ENCODE measurements at regions not wholly inside any gene's neighbourhood (a gene's known extent, or its start where the extent isn't known, plus 50 kb on each side); places are given as distances from the start of the nearest gene placed in this dataset.

DNA sequence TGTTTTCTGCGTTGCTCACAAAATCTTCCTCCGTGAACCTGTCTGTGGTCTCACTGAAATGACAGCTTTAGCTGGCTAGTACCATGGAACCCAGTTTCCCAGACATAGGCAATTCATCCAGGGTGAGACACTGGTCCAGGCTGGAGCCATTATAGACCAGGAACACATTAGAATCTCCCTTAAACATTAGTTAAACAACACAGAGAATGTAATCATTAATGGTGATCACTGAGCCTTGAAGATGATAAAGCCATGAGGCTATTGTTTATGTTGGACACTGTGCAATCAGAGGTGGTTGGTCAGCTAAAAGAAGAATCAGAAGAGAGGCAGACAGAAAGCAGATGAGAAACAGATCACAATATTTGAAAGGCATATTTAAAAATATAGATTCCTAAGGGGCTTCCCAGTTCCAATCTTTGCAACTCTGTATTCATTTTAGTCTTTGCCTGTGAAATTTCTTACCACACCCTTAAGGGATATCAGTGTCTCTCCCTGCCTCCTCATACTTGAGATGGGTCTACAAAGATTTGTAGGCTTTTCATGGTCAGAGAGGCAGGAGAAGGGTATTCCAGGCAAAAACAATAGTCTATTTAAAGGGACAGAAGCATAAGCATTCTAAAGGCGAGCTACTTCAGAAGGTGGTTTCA is 317.9 kb downstream of the MAP2K6 start:
- TF ChIP-seq, protein P1, sequence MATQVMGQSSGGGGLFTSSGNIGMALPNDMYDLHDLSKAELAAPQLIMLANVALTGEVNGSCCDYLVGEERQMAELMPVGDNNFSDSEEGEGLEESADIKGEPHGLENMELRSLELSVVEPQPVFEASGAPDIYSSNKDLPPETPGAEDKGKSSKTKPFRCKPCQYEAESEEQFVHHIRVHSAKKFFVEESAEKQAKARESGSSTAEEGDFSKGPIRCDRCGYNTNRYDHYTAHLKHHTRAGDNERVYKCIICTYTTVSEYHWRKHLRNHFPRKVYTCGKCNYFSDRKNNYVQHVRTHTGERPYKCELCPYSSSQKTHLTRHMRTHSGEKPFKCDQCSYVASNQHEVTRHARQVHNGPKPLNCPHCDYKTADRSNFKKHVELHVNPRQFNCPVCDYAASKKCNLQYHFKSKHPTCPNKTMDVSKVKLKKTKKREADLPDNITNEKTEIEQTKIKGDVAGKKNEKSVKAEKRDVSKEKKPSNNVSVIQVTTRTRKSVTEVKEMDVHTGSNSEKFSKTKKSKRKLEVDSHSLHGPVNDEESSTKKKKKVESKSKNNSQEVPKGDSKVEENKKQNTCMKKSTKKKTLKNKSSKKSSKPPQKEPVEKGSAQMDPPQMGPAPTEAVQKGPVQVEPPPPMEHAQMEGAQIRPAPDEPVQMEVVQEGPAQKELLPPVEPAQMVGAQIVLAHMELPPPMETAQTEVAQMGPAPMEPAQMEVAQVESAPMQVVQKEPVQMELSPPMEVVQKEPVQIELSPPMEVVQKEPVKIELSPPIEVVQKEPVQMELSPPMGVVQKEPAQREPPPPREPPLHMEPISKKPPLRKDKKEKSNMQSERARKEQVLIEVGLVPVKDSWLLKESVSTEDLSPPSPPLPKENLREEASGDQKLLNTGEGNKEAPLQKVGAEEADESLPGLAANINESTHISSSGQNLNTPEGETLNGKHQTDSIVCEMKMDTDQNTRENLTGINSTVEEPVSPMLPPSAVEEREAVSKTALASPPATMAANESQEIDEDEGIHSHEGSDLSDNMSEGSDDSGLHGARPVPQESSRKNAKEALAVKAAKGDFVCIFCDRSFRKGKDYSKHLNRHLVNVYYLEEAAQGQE (IDR thresholded peaks at IDR 0.05; ENCODE audit: borderline replicate concordance), result no peak
- TF ChIP-seq POLR2AphosphoS5 (IDR thresholded peaks at IDR 0.05) (no peak), CTCF (IDR thresholded peaks at IDR 0.05; ENCODE audit: poor library complexity, severe bottlenecking) (no peak)
